ENCODE measurements at regions not wholly inside any gene's neighbourhood (a gene's known extent, or its start where the extent isn't known, plus 50 kb on each side); places are given as distances from the start of the nearest gene placed in this dataset.
"Not testable (repeated sequence)": the region's sequence is repeated elsewhere in the genome, so short reads cannot be mapped to it uniquely, and the experiment has no call there.

DNA sequence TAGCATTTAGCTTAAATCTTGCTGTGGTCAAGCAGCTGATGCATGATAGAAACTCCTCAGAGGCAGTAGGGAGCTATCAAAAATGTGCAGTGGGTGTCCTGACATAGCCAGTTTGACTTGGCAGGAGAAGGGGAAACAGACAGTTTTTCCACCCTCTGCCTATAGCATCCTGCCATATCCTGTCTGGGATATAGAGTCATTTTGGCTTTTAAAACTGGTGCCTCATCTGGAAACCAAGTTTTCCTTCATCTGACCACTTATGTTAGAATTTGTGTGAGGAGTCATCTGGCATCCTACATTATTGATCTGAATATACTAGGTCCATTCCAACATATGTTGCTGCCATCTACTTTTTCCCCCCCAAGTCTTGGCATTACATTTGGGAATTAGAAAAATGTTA, 284.1 kb downstream of the CD109 start:
- no peak for DNase-seq
- intact Hi-C loops (cut with DNase I): no loop called here

DNA sequence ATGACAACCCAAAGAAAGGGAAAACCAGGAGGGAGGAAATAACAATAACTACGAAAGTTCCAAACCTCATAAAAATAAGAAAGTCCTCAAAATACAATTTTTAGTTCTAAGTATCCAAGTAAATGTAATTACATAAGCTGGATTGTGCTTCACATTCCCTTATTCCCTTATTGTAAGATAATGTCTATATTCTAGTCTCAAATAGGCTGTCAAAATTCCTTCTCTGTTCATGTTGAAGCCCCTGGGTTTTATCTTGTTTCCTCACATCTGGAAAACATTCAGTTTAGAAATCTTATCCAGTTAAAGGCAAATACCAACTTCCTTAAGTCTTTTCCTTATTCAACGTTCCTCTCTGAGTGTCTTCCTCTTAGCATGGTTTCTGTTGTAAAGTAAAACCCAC, 282.3 kb downstream of the CD109 start:
- intact Hi-C loops (cut with DNase I): no loop called here
- DNase-seq: no peak

DNA sequence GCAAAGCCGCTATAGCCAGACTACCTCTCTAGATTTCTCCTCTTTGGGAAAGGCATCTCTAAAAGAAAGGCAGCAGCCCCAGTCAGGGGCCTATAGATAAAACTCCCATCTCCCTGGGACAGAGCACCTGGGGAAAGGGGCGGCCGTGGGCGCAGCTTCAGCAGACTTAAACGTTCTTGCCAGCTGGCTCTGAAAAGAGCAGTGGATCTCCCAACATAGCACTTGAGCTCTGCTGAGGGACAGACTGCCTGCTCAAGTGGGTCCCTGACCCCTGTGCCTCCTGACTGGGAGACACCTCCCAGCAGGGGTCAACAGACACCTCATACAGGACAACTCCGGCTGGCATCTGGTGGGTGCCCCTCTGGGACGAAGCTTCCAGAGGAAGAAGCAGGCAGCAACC, 276.5 kb downstream of the CD109 start:
- intact Hi-C loops (cut with DNase I); DNase-seq: not testable (repeated sequence)

DNA sequence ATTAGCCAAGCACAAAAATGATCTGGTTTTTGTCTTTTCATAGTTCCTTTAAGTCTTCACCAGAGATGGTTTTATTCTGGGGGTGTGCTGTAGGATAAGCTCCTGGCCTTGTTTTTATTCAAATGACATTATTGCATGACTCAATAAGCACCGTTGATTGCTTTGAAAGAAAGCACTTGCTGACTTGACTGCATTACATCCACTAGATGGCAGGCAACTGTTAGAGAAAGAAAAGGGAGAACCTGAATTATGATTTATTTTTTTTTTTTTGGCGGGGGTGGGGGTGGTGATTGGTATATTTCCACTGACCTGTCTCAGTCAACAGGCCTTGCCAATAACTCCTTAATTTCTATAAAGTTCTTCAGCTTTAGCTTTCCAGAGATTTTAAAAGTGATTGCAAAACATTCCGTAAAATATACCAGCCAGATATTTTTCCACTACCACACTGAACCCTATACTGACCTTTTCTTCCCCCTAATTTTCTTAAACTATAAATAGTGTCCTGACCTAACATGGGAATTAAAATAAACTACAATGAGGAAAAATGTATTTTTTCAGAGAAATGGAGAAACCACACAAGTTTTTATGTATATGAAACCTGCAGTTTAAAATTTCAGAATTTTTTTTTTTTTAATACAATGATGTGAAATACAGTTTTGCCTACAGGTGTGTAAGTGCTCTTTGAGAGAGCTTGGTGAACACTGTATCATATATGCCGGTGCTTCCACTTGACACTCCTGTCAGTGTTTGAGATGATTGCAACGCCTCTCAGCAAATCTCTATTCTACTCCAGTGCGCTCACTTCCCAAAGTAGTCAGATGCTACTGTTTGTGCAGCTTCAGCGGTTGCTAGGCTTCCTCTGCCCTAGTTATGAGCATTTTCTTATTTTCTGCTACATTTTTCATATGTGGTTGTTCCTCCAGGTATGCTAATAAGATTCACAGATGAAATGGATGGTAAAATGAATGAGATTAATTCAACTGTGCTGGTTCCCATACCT, 274.3 kb downstream of the CD109 start:
- intact Hi-C loops (cut with DNase I): no loop called here
- DNase-seq: peak in 28 of 42 donors; percentile 6 to 85 (median 44)

DNA sequence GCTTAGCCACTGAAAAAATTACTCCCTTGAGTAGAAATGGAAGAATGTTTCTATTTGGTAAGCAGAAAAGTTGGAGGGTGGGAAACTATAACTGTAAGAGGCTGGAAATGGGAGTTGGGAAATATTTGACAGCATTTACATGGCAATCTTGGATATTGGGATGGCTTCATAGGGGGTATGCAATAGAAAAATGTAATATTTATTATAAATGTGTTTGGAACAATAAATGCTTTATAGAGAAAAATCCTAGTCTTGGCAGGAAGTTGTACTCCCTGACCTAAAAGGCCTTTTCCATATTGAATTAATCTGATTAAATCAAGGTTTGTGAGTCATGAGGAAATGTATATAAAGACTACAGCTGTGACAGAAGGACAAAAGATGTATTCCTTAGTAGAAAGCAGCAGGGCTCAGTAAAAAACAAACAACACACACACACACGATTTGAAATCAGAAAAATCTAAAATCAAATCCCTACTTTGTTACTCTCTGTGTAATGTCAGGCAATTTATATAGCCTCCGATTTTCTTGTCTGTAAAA, 272.3 kb downstream of the CD109 start:
- DNase-seq: no peak
- intact Hi-C loops (cut with DNase I): no loop called here

DNA sequence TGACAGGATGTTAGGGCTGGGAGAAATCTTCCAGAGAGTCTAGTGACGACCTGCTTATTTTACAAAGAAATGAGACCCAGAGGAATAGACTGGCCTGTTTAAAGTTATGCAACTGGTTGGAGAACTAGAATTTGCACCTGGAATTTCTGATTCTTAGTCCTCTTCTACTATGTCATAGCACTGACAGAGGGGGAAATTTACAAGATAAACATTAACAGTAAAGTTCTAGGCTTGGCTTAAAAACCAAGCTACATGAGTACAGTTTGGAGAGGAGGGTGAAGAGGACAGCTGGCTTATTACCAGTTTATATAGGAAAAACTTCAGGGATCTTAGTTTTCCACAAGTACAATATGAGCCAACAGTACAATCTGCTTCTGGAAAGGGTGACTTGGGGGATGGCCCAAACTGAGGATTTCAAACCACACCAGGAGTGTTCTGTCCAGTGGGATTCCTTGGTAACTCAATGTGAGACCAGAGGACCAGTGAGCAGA, 269.6 kb downstream of the CD109 start:
- intact Hi-C loops (cut with DNase I): no loop called here
- no peak for DNase-seq

DNA sequence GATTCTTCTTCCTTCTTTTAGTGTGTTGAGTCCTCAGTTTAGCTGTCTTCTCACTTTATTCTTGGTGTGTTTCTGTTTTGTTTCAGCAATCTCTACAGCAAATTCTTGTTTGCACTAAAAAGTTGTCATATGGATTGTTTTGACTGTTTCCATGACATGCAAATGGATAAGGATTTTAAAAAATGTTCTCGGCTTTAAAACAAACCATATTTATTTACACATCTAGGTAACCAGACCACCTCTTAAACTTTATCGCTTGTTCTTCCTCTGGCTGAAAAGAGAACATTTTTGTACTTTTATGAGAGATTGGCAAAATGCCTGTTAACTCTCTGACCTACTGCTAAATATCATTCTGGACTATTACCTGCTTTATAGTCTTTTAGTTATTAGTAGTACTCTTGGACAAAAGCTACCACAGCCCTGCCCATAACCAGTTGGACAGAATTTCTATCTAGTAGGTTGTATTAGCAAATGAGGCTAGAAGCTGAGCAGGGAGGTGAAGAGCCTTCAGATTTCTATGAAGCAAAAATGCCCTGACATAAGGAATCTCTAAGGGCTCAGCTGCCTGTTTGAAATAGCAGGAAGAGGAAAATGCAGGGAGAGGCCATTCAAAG, 268.3 kb downstream of the CD109 start:
- no peak for DNase-seq
- intact Hi-C loops (cut with DNase I): no loop called here

DNA sequence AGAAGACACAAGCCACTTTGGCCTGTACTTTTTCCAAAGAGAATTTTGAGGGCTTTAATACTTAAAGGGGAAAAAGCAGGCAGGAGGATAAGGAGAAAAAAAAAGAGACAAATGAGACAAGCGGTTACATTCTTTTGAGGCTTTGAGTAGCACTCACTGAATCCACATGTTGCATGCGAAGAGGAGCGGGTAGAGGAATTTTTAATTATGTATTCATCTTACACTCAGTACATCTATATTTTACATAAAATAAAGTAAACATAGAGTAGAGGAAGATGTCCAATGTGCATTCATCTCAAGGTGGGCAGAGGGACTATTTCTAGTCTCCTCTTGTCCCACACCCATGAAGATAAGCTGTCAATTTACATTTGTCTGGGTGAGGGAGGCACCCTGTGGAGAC, 266.9 kb downstream of the CD109 start:
- no peak for DNase-seq
- intact Hi-C loops (cut with DNase I): no loop called here

DNA sequence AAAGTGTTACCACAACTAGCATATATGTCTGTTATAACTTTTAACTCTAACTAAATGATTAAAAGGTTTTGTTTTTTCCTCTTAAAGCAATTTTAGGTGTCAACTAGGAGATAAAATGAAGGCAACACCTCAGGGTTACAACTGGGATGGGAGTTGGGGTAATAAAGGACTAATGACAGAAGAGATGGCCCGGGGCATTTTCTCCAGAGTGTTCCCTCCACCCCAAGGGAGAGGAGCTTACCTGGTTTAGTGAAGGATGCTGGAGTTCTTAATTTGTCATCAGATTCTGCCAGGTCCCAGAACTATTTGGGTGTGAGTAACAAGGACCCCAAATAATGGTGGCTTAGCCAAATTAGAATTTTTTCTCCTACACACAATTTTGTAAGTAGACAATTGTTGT, 260.3 kb downstream of the CD109 start:
- intact Hi-C loops (cut with DNase I): no loop called here
- DNase-seq: no peak

DNA sequence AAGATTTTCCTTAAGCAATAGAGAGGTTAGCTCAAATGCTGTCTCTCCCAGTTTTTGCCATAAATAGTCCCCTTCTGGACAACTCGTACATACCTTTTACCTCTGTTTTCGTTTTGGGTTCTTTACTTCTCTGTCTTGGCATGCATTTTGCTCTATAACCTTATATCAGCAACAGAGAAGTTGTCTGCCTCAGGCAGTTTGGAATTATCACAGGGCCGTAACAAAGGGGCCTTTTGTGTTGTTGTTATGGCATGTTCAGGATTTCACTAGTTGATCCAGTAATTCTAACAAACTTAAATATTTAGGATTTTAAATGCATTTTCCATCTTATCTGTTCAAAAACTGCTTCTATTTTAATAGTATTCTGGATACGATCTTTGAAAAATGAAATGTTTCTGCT, 259.8 kb downstream of the CD109 start:
- no peak for DNase-seq
- intact Hi-C loops (cut with DNase I): no loop called here

DNA sequence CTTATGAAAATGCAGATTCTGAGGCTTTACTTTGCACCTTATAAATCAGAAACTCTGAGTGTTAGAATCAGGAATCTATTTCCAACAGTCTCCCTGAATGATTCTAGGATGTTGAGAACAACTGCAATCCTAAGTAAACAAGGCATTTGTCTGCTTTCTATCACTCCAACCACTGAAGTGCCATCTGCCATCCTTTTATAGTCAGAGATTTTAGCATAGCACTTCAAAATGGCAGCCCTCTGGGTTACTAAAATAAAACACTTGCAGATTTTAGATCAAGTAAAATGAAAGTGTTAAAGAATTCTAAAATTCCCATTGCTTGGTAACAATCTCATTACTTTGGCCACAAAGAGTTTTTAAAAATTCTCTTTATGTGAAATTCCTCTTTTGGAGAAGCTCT, 258.9 kb downstream of the CD109 start:
- no peak for DNase-seq
- intact Hi-C loops (cut with DNase I): no loop called here

DNA sequence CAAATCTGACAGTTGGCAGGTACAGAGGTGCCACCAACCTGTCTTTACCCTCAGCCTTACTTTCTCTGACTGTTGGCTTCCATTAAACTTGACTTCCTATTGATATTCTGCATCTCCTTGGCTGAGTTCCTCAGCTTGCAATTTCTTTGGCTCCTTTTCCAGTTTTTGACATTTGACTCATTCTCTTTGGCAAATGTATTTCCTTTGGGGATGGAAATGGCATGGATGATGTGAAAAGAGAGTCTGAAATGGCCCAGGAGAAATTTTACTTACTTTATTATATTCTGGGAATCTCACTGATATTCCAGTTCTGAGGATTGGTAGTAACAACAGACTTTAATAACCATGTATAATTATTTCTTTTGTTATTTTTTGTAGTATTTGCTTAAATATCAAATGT, 255.2 kb downstream of the CD109 start:
- no peak for DNase-seq
- intact Hi-C loops (cut with DNase I): no loop called here

DNA sequence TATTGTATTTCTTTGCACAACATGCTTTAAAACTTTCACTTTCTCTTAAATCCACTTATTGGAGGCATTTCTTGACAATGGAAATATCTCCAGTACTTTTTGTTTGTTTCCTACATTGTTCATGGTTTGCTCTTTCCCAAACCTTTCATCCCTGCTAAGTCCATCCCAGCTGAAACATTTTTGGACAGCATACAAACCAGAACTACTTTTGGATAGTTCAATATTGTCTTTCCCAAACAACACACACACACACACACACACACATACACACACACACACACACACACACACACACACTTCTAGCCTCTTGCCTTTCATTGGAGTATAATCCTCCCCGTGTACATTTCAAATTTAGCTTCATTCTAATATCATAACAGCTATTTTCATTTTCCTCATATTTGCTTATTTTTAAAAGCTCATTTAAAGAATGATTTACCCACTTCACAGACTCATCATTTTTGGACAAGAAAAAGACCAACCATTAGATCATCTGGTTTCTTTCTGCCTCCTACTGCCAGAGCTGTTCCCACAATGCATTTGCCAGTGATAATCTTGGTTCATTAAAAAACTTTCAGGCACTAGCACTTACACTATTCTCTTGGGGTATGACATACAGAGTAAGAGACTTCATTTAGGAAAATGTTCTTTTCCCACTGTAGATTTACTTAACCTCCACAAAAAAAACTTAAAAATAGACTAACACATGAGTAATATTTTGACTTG, 248.1 kb downstream of the CD109 start:
- intact Hi-C loops (cut with DNase I): no loop called here
- DNase-seq: no peak

DNA sequence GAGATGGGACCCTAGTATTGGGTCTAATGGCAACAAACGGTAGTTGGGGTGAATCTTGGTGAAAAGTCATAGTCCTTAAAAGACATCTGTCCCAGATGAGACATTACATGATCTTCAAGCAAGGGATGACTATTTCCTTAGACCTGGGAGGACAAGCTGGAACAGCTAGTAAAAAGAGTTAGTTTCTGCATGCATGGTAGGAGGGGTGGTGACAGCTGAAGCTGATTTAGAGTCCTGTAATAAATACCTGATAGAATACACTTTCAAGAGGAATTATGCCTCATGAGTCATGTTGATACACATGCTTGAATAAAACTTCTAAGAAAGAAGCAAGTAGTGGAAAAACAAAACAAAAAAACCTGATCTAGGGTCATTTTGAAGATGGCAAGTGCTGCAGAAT, 247.4 kb downstream of the CD109 start:
- no peak for DNase-seq
- intact Hi-C loops (cut with DNase I): no loop called here

DNA sequence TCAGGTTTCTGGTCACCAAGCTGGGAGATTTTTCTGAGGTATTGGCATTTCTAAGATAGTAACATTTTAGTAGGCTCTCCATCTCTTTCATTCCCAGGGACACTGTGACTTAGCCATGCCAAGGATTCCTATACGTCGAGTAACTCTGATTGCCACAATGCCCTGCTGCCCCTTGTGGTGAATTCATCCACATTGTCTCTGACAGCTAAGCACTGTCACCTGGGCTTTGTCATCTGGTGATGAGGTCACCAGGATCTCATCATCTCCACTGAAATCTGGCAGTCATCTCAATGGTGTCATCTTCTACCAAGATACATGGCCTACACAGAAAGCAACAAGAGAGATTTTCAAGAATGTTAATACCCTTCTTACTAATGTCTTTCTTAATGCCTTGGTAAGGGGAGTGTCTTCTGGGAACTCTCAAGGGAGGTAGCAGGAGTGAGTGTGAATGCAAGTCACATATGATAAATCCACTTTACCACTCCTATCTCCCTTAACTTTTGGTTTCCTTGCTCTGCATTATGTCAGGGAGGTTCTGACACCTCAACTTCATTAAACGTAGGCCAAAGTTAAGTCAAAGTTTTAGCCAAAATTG, 246.7 kb downstream of the CD109 start:
- intact Hi-C loops (cut with DNase I): no loop called here
- DNase-seq: no peak

DNA sequence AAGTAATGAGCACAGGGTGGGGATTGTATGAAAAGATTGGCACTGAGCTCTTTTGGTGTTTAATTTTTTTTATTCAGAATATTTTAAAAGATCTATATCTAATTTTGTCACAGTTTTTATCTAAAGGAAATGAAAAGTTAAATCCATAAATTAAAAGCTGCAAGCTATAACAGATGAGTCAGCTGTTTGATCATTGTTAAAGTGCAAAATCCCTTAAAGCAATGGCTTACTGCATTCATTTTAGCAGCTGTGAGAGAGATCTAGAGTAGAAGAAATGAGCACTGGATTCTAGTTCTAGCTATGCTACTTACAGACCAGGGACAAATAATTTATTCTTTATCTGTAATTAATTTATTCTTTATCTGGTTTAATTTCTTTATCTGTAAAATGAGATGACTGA, 245.9 kb downstream of the CD109 start:
- no peak for DNase-seq
- intact Hi-C loops (cut with DNase I): no loop called here

DNA sequence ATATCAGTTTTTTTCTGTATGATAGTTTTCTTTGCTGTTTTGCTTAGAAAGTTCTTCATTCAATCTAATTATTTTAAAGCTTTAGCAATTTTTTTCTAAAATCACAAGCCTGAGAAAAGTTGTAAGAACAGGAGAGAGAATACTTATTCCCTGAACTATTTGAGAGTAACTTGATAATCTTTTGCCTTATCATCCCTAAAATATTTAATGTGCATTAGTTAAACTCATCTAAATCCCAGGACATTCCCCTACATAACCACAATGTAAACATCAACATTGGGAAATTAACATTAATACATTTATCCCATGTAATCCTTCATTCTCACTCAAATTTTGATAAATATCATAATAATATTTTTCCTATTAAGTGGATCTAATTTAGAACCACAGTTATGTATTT, 241.8 kb downstream of the CD109 start:
- intact Hi-C loops (cut with DNase I): no loop called here
- DNase-seq: no peak

DNA sequence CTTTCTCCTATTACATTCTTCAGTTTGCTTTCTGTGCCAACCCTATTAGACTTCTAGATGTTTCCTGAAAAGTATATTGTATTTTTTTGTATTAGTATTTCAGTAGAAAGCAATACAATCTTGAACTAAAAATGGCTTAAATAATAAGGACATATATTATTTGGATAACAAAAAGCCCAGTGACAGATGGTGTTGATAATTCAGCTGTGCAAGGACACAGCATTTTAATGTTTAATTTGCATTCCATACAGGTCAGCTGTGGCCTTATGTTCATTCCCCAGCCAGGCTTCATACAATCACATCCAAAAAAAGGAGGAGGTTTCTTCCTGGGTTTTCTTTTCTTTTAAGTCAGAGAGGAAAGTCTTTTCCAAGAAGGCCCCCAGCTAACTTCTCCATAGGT, 236.9 kb downstream of the CD109 start:
- DNase-seq: no peak
- intact Hi-C loops (cut with DNase I): no loop called here

DNA sequence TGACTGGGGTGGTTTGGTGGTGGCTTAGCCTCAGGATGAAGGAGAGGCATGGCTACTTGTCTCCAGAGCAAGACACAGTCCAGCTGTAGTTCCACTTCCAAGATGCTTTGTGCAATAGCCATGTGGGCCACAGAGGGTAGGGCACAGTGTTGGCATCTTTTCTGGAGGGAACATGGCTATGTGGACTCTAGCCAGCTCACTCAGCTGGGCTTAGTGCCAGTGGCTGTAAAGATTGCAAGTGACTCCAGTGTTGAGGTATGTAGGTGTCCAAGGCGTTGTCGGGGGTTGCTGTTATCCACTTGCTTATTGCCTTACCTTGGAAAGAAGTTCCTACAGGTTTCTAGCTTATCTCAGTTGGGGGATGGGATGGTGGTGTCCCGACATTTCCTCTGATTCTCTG, 233.4 kb downstream of the CD109 start:
- DNase-seq: no peak
- intact Hi-C loops (cut with DNase I): no loop called here

All from head of caudate nucleus (tissue), 42 donors.